ENCODE measurements at regions not wholly inside any gene's neighbourhood (a gene's known extent, or its start where the extent isn't known, plus 50 kb on each side); places are given as distances from the start of the nearest gene placed in this dataset.

DNA sequence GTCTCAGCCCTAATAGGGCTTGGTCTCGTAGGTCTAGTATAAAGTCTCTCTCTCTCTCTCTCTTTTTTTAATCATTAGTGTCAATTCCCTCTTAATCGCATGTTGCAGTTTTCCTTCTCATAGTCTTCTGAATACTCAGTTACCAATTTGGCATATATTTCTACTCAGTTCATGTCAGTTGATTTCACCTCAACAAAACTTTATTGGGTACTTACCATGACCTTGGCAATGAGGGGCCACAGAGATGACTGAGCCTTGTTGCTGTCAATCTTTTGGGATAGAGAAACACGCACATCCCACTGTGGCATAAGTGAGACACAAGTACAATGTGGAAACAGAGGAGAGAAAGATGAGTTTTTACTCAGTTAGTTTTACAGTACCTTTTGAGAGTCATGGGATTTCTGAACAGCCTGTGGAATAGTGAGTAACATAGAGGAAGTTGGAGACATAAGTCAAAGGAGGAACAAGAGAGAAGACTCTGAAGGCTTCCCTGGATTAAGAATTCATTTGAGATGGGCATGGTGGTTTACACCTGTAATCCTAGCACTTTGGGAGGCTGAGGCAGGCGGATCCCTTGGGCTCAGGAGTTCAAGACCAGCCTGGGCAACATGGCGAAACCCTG, 150.2 kb upstream of the CBLB start:
- Histone ChIP-seq H4K20me1 (ENCODE audit: insufficient read depth, low read length, poor library complexity, severe bottlenecking) (no peaks in the 10 kb centered on the region), H3K9ac (ENCODE audit: low read depth, low read length, poor library complexity, severe bottlenecking) (no peak overlapping the region), H3K36me3 (ENCODE audit: insufficient read depth, low read length) (no peaks in the 10 kb centered on the region), H2AFZ (ENCODE audit: low read length) (no peak overlapping the region), H3K4me1 (ENCODE audit: insufficient read depth, low read length, poor library complexity, severe bottlenecking) (no peaks in the 10 kb centered on the region), H3F3A (ENCODE audit: low read depth) (no peaks in the 10 kb centered on the region), H3K4me2 (ENCODE audit: low read depth, low read length, poor library complexity, severe bottlenecking) (no peak overlapping the region), H3K79me2 (ENCODE audit: insufficient read depth, low read length) (no peaks in the 10 kb centered on the region), H3K27me3 (ENCODE audit: insufficient read depth, low read length, poor library complexity, severe bottlenecking) (no peaks in the 10 kb centered on the region), H3K4me3 (ENCODE audit: low read length, poor library complexity, severe bottlenecking) (no peak overlapping the region), H3K9me2 (replicated peaks; ENCODE audit: low read depth, low read length) (no peaks in the 10 kb centered on the region), H3K9me3 (ENCODE audit: insufficient read depth, low read depth, low read length) (no peaks in the 10 kb centered on the region)
- TF ChIP-seq EZH2phosphoT487 (IDR thresholded peaks at IDR 0.05; ENCODE audit: borderline replicate concordance) = no peak
- TF ChIP-seq, protein P1, sequence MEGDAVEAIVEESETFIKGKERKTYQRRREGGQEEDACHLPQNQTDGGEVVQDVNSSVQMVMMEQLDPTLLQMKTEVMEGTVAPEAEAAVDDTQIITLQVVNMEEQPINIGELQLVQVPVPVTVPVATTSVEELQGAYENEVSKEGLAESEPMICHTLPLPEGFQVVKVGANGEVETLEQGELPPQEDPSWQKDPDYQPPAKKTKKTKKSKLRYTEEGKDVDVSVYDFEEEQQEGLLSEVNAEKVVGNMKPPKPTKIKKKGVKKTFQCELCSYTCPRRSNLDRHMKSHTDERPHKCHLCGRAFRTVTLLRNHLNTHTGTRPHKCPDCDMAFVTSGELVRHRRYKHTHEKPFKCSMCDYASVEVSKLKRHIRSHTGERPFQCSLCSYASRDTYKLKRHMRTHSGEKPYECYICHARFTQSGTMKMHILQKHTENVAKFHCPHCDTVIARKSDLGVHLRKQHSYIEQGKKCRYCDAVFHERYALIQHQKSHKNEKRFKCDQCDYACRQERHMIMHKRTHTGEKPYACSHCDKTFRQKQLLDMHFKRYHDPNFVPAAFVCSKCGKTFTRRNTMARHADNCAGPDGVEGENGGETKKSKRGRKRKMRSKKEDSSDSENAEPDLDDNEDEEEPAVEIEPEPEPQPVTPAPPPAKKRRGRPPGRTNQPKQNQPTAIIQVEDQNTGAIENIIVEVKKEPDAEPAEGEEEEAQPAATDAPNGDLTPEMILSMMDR (conservative IDR thresholded peaks at IDR 0.05; ENCODE audit: low read length) = no peak

DNA sequence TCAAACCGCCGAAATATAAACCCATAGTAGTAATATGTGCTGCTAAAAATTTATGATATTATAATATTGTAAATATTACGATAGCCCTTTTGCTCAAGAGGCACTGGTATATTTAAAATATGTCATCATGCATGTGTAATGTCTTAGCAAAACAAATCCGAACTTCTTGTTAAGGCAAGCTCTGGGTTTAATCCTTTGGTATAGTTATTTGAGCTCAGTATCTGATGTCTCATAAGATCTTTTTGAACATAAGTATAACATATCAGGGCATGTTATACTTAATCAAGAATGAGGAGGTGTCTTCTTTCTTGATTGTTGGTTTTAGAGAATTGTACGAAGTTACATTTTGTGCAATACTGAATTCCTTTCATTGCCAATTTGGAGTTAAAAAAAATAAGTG, 154.1 kb upstream of the CBLB start:
- Histone ChIP-seq H3F3A (ENCODE audit: low read depth) (no peaks in the 10 kb centered on the region), H3K27me3 (ENCODE audit: insufficient read depth, low read length, poor library complexity, severe bottlenecking) (no peaks in the 10 kb centered on the region), H3K4me1 (ENCODE audit: insufficient read depth, low read length, poor library complexity, severe bottlenecking) (no peaks in the 10 kb centered on the region), H3K4me2 (ENCODE audit: low read depth, low read length, poor library complexity, severe bottlenecking) (no peak overlapping the region), H3K79me2 (ENCODE audit: insufficient read depth, low read length) (no peaks in the 10 kb centered on the region), H3K9me2 (replicated peaks; ENCODE audit: low read depth, low read length) (no peaks in the 10 kb centered on the region), H2AFZ (ENCODE audit: low read length) (no peak overlapping the region), H3K9ac (ENCODE audit: low read depth, low read length, poor library complexity, severe bottlenecking) (no peak overlapping the region), H3K9me3 (ENCODE audit: insufficient read depth, low read depth, low read length) (no peaks in the 10 kb centered on the region), H4K20me1 (ENCODE audit: insufficient read depth, low read length, poor library complexity, severe bottlenecking) (no peaks in the 10 kb centered on the region), H3K36me3 (ENCODE audit: insufficient read depth, low read length) (no peaks in the 10 kb centered on the region), H3K4me3 (ENCODE audit: low read length, poor library complexity, severe bottlenecking) (no peak overlapping the region)
- no peak for TF ChIP-seq EZH2phosphoT487 (IDR thresholded peaks at IDR 0.05; ENCODE audit: borderline replicate concordance)
- TF ChIP-seq, protein P1 (conservative IDR thresholded peaks at IDR 0.05; ENCODE audit: low read length) = no peak

DNA sequence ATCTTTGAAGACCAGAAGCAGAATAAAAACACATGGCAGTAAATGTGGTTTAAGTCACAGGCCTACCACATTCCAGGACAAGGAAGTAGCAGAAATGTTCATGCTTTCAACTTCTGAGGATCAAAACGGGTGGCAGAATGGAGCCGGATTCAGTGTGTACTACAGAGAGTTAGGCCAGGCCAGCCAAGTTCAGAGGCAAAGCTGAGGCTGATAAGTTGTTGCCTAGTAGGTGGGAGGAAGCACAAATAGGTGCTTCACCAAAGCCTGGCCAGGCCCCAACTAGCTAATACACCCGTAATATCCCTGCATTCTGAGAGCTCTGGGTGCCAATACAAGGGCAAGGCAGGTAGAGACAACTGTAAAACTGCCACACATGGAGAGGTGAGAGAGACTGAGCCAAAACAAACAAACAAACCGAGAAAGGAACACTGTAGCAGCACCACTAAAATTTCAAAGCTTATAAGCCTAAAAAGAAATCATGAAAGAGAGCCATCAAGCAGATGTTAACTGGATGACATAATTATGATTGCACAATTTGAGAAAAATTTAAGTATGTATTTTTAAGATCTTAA, 156.4 kb upstream of the CBLB start:
- Histone ChIP-seq H4K20me1 (ENCODE audit: insufficient read depth, low read length, poor library complexity, severe bottlenecking) (no peaks in the 10 kb centered on the region), H3K9me3 (ENCODE audit: insufficient read depth, low read depth, low read length) (no peaks in the 10 kb centered on the region), H2AFZ (ENCODE audit: low read length) (peak overlapping the region; percentile 34; the same call in 1 of the 2 replicates), H3F3A (ENCODE audit: low read depth) (no peaks in the 10 kb centered on the region), H3K79me2 (ENCODE audit: insufficient read depth, low read length) (no peaks in the 10 kb centered on the region), H3K9me2 (replicated peaks; ENCODE audit: low read depth, low read length) (no peaks in the 10 kb centered on the region), H3K4me1 (ENCODE audit: insufficient read depth, low read length, poor library complexity, severe bottlenecking) (no peaks in the 10 kb centered on the region), H3K36me3 (ENCODE audit: insufficient read depth, low read length) (no peaks in the 10 kb centered on the region), H3K4me2 (ENCODE audit: low read depth, low read length, poor library complexity, severe bottlenecking) (no peak overlapping the region), H3K27me3 (ENCODE audit: insufficient read depth, low read length, poor library complexity, severe bottlenecking) (no peaks in the 10 kb centered on the region), H3K4me3 (ENCODE audit: low read length, poor library complexity, severe bottlenecking) (no peak overlapping the region), H3K9ac (ENCODE audit: low read depth, low read length, poor library complexity, severe bottlenecking) (no peak overlapping the region)
- TF ChIP-seq EZH2phosphoT487 (IDR thresholded peaks at IDR 0.05; ENCODE audit: borderline replicate concordance) = no peak
- TF ChIP-seq, protein P1 (conservative IDR thresholded peaks at IDR 0.05; ENCODE audit: low read length) = no peak
